ENCODE measurements at regions not wholly inside any gene's neighbourhood (a gene's known extent, or its start where the extent isn't known, plus 50 kb on each side); places are given as distances from the start of the nearest gene placed in this dataset.
"Not testable (repeated sequence)": the region's sequence is repeated elsewhere in the genome, so short reads cannot be mapped to it uniquely, and the experiment has no call there.

DNA sequence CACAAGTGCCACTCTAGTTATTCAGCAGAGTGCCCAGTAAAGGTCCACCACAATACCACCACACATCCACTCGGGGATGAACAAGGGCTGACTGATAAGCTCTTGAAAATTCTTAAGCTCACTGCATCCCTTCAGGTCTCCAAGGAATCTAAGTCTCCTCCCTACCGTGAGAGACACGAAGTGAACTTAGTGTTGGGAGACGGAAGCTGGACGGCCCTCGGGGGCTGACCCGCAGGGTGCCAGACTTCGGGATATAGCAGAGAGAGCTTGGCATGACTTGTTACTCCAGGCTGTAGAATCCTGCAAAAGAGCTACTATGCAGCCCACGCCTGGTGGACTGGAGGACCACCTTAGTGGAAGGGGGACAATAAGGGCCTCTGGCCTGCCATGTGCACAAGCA lies 75.1 kb downstream of the LYZL1 start:
- DNase-seq (ENCODE audit: extremely low read depth, low read depth), result not testable (repeated sequence)

GRCh38 chr10:29366206-29366605 lies 77.3 kb downstream of the LYZL1 start:
- not testable (repeated sequence) for DNase-seq (ENCODE audit: extremely low read depth, low read depth)

- no peak for DNase-seq (ENCODE audit: extremely low read depth, low read depth)
These were observed 80.5 kb downstream of the LYZL1 start for GRCh38 chr10:29369419-29369818.

DNA sequence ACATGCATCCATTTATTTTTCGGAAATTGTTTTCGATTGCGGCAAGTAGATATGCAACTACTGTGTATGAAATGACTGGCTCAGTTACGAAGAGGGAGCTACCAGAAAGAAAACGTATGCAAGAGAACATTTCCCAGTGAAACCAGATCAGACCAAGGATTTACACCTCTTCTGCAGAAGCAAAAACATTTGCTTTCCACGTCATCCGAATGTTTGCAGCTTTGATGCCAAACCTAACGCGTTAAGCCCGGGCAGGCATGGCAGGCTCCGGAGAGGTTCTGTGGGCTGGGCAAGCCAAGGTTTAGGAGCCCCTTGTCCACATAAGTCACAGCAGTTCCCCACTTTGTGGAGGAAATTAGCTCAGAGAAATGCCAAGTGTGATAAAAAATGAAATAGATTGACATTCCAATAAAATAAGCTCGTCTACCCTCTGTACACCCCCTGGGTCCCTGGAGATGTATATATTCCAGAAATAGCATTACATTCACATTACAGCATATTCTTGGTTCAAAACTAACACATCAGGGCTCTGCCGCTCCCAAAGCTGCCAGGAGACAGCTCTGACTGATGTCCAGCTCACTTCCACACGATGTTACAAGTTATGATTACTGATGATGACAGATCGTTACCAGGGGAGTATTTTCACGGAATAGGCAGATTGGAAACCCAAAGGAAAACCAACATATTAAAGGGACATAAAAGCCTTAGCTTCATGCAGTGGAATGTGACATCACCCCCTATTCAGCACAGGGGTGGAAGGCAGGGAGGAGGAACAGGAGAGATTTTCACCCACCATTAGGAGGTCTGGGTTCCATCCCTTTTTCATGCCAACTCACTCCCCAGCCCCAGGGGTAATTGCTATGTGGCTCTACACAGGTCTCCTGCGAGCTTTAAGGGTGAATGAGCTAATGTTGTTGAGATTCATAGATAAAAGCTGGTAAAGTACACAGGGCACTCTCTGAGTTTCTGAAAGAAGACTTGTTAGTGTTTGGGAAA lies 81.5 kb downstream of the LYZL1 start:
- peak; percentile 49 for DNase-seq (ENCODE audit: extremely low read depth, low read depth)

DNA sequence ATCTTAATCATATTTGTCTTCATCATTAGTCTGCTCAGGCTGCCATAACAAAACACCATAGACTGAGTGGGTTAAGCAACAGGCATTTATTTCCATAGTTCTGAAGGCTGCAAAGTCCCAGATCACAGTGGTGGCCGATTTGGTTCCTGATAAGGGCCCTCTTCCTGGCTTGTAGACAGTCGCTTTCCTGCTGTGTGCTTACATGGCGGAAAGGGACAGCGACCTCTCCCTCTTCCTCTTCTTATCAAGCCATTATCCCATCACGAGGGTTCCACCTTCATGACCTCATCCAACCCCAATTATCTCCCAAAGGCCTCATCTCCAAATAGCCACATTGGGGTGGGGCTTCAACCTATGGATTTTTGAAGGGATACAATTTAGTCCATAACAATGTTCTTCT lies 84.0 kb downstream of the LYZL1 start:
- no peak for DNase-seq (ENCODE audit: extremely low read depth, low read depth)

GRCh38 chr10:29374162-29374561 lies 85.3 kb downstream of the LYZL1 start:
- no peak for DNase-seq (ENCODE audit: extremely low read depth, low read depth)

DNA sequence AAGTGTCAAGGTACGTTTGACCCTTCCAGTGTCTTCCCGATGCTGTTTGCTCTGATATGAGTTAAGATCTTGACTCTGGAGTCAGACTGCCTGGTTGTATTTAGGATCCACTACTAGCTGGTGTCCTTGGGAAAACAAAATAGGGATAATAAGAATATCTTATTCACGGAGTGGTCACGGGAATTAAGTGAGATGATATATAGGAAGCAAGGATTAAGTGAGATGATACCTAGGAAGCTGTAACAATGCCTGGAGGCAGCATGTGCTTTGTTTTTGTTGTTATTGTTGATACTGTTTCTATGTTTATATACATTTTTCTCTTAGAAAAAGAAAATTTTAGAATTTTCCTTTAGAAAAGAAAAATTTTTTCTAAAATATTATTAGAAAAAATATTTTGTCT lies 87.0 kb downstream of the LYZL1 start:
- no peak for DNase-seq (ENCODE audit: extremely low read depth, low read depth)

GRCh38 chr10:29377333-29377961 lies 88.6 kb downstream of the LYZL1 start:
- DNase-seq (ENCODE audit: extremely low read depth, low read depth), result no peak

- DNase-seq (ENCODE audit: extremely low read depth, low read depth), result no peak
These were observed 89.2 kb downstream of the LYZL1 start for GRCh38 chr10:29378106-29378505.

DNA sequence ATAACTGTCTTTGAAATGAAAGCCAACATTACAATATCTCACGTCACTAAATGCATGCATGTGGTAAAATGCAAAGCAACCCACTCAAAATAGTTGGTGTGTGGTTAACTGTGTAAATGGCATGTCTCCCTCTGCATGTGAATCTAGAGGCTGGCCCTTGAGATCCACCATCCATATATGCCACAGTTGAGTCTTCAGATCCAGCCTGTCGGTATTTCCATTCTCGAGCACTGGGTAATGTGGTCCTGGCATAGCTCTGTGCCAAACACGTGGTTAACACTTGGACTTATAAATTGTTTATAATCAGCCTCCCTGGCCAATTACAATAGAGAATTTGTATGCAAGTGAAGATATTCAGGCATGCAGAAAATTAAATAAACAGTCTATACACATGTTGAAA lies 90.3 kb downstream of the LYZL1 start:
- DNase-seq (ENCODE audit: extremely low read depth, low read depth), result no peak

GRCh38 chr10:29379777-29380598 lies 91.1 kb downstream of the LYZL1 start:
- DNase-seq (ENCODE audit: extremely low read depth, low read depth), result not testable (repeated sequence)

DNA sequence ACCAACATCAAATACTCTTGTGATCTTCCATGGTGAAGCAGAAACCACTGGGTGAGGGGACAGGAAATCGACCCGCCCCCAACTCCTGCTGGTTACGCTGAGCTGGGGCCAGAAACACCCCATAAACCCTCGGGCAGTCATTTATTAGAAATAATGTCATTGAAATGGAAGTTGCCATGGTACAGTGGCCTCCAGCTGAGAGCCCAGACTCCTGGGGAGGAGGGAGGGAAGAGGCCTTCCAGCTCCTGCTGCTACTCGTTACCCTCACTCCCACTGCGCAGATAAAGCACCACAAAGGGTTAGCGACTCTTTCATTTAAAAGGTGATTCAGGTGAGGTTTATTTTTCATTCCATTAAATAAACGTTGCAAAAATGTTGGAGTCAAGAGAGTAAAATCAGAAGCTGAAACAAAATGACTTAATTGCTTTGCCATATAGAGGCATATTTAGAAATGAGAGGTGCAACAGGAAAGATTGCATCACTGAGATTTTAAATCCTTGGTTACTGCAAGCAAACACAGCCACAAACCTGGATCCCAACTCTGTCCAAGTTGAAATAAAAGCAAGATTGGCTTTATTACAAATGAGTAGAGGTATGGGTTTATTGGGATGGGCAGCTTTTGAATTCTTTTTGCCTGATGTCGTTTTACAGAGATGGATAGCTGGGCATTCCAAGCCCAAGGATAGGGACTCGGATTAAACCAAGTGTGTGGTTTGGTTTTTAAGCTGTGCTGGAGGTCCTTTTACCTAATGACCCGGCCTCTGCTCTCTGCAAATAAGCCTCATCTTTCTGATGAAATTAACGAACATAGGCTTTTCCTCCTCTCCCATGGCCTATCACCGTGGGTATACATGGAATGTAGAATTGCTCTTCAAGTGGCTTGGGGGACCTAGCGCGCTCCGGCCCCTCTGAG lies 92.0 kb downstream of the LYZL1 start:
- not testable (repeated sequence) for DNase-seq (ENCODE audit: extremely low read depth, low read depth)

- peak; percentile 29 for DNase-seq (ENCODE audit: extremely low read depth, low read depth)
These were observed 97.6 kb downstream of the LYZL1 start for GRCh38 chr10:29386342-29386999.

DNA sequence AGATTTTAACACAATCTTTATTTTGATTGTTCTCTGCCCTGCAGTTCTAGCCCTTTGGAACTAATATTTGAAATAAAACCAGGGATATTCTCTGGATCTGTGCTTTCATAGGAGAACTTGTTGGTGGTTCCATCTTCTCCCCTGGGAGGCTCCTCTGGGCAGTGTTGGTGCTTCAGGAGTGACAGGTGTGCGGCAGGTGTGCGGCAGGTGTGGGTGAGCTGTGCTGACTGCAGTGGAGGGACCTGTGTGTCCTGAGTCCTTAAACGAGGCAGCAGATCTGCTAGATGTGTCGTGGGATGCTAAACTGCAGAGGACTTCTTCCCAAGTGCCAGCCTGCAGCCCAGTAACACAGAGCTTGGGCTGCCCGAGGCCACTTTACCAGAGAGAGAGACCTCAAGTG lies 98.4 kb downstream of the LYZL1 start:
- DNase-seq (ENCODE audit: extremely low read depth, low read depth), result no peak

DNA sequence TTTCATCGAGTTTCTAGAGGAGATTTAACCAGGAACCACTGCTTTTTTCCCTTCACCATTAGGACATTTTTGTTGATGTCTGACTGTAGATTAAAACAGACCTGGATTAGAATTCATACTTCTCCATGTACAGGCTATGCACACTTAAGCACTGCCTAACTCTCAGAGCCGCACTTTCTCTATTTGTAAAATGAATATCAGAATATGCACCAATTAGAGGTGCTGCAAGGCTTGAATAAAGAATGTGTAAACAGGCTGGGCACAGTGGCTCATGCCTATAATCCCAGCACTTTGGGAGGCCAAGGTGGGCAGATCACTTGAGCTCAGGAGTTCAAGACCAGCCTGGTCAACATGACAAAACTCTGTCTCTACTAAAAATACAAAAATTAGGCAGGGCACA lies 99.2 kb downstream of the LYZL1 start:
- DNase-seq (ENCODE audit: extremely low read depth, low read depth), result not testable (repeated sequence)

- DNase-seq (ENCODE audit: extremely low read depth, low read depth), result no peak
These were observed 100.6 kb downstream of the LYZL1 start for GRCh38 chr10:29389493-29389892.

DNA sequence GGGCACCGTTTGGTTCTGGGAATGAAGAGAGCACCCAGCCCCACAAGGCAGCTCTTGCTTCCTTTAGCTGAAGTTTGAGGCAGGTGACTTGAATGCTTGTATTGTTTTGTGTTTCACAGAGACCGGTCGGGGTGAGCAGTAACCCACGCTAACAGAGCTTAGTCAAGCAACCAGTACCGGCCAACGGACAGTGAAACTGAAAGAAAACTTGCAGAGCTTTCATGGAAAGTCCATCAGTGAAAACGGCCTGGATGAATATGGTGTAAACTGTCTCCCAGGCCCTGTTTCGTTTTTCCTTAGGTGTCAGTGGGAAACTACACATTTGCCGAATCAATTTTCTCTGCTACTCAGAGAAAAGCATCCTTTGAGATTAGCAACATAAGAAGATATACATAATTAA lies 101.1 kb downstream of the LYZL1 start:
- no peak for DNase-seq (ENCODE audit: extremely low read depth, low read depth)

DNA sequence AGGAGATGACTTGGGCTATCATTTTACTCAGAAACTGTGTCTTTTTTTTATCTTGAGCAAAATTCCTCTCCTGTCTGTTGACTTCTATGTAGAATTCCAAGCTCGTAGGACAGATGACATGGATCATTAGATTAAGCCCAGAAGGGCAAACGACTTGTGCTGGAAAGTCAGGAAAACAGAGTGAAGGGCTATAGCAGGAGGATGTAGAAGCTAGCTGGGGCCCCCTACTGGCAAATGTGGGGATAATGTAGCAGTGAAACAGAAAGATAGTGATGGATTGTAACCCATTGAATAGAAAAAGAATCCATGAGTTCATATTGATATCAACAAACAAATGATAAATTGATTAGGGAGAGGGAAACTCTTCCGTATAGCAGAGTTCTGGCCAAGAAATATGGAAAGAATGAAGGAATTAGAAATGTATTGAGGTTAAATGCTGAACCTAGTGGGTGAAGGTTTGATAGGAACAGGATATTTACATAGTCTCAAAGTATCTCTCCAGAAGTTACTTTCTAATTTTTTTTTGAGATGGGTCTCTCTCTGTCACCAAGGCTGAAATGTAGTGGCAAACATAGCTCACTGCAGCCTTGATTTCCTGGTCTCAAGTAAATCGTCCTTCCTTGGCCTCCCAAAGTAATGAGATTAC lies 103.6 kb downstream of the LYZL1 start:
- peak; percentile 31 for DNase-seq (ENCODE audit: extremely low read depth, low read depth)

- DNase-seq (ENCODE audit: extremely low read depth, low read depth), result no peak
These were observed 105.6 kb downstream of the LYZL1 start for GRCh38 chr10:29394321-29394932.

Data from NCI-H460 (cell line).